ENCODE measurements at regions not wholly inside any gene's neighbourhood (a gene's known extent, or its start where the extent isn't known, plus 50 kb on each side); places are given as distances from the start of the nearest gene placed in this dataset.

GRCh38 chr4:53709693-53710092 lies 118.4 kb upstream of the LNX1 start:
- H3K27ac ChIP-seq (ENCODE audit: low read depth), result no peak overlapping the region
- no peaks in the 10 kb centered on the region for H3K36me3 ChIP-seq (ENCODE audit: insufficient read depth)
- no peaks in the 10 kb centered on the region for H3K79me2 ChIP-seq (replicated peaks; ENCODE audit: insufficient read depth)
- DNase-seq (ENCODE audit: low spot score), result peak; percentile 6
- no peak overlapping the region for H2AFZ ChIP-seq
- Mint-ChIP-seq H3K4me1 (no peaks in the 10 kb centered on the region), H3K27me3 (ENCODE audit: insufficient read depth, low read depth, poor library complexity) (peaks cover 2% of the 10 kb centered on the region), H3K36me3 (ENCODE audit: low read depth) (no peaks in the 10 kb centered on the region), H3K4me3 (no peak overlapping the region), H3K9me3 (no peaks in the 10 kb centered on the region), H3K27ac (no peak overlapping the region)
- H4K20me1 ChIP-seq (replicated peaks; ENCODE audit: insufficient read depth), result no peaks in the 10 kb centered on the region
- no peak for TF ChIP-seq ZNF114 (CRISPR knock-in tag; IDR thresholded peaks at IDR 0.05)
- no peak for TF ChIP-seq REST (IDR thresholded peaks at IDR 0.05; ENCODE audit: unreplicated experiment)
- TF ChIP-seq CREB1 (CRISPR knock-in tag; IDR thresholded peaks at IDR 0.05; ENCODE audit: low read depth), result no peak
- no peaks in the 10 kb centered on the region for H3F3A ChIP-seq (replicated peaks; ENCODE audit: low read depth)
- H3K9me2 ChIP-seq (ENCODE audit: insufficient read depth), result no peaks in the 10 kb centered on the region
- ATAC-seq, result no peak
- peaks cover 6% of the 10 kb centered on the region; the same call in 1 of the 2 replicates for H3K4me1 ChIP-seq (ENCODE audit: insufficient read depth)
- no peaks in the 10 kb centered on the region for H3K27me3 ChIP-seq (ENCODE audit: insufficient read depth)
- no peak overlapping the region for H3K4me3 ChIP-seq
- H3K4me2 ChIP-seq, result no peak overlapping the region

GRCh38 chr4:53707491-53707890 lies 116.2 kb upstream of the LNX1 start:
- TF ChIP-seq POLR2AphosphoS5 (IDR thresholded peaks at IDR 0.05; ENCODE audit: low read depth), result no peak
- no peak overlapping the region for H3K4me3 Mint-ChIP-seq
- Histone ChIP-seq H3K9me2 (ENCODE audit: insufficient read depth) (peaks cover 8% of the 10 kb centered on the region; the same call in 1 of the 2 replicates), H3K4me3 (no peak overlapping the region), H3K36me3 (ENCODE audit: insufficient read depth) (no peaks in the 10 kb centered on the region), H3K27ac (ENCODE audit: low read depth) (no peak overlapping the region), H3K27me3 (ENCODE audit: insufficient read depth) (no peaks in the 10 kb centered on the region), H3F3A (replicated peaks; ENCODE audit: low read depth) (no peaks in the 10 kb centered on the region), H4K20me1 (replicated peaks; ENCODE audit: insufficient read depth) (no peaks in the 10 kb centered on the region), H3K4me1 (ENCODE audit: insufficient read depth) (peaks cover 6% of the 10 kb centered on the region), H3K79me2 (replicated peaks; ENCODE audit: insufficient read depth) (no peaks in the 10 kb centered on the region), H2AFZ (no peak overlapping the region), H3K4me2 (no peak overlapping the region)
- peaks cover 8% of the 10 kb centered on the region for H3K4me1 Mint-ChIP-seq
- H3K9me3 Mint-ChIP-seq, result no peaks in the 10 kb centered on the region
- H3K27me3 Mint-ChIP-seq (ENCODE audit: insufficient read depth, low read depth, poor library complexity), result peaks cover 2% of the 10 kb centered on the region
- H3K27ac Mint-ChIP-seq, result no peak overlapping the region
- no peaks in the 10 kb centered on the region; the same call in 2 of the 3 replicates for H3K36me3 Mint-ChIP-seq (ENCODE audit: low read depth)
- DNase-seq (ENCODE audit: low spot score) (no peak), ATAC-seq (no peak)

- no peaks in the 10 kb centered on the region for H3K36me3 ChIP-seq (ENCODE audit: insufficient read depth)
- H3K27ac ChIP-seq (ENCODE audit: low read depth), result no peak overlapping the region
- H3K4me1 ChIP-seq (ENCODE audit: insufficient read depth), result no peaks in the 10 kb centered on the region; the same call in 1 of the 2 replicates
- H3K27me3 Mint-ChIP-seq (ENCODE audit: insufficient read depth, low read depth, poor library complexity), result peaks cover 2% of the 10 kb centered on the region
- H3K79me2 ChIP-seq (replicated peaks; ENCODE audit: insufficient read depth), result no peaks in the 10 kb centered on the region
- H4K20me1 ChIP-seq (replicated peaks; ENCODE audit: insufficient read depth), result no peaks in the 10 kb centered on the region
- no peaks in the 10 kb centered on the region; the same call in 2 of the 3 replicates for H3K36me3 Mint-ChIP-seq (ENCODE audit: low read depth)
- DNase-seq (ENCODE audit: low spot score), result peak; percentile 87
- H3K9me2 ChIP-seq (ENCODE audit: insufficient read depth), result peaks cover 8% of the 10 kb centered on the region; the same call in 1 of the 2 replicates
- no peak for TF ChIP-seq CREB1 (CRISPR knock-in tag; IDR thresholded peaks at IDR 0.05; ENCODE audit: low read depth)
- no peak for TF ChIP-seq NANOG (IDR thresholded peaks at IDR 0.05; ENCODE audit: borderline replicate concordance)
- peak; percentile 74 to 76 for TF ChIP-seq CTCF (conservative IDR thresholded peaks at IDR 0.05; ENCODE audit: low read depth in 2 of 2)
- no peak overlapping the region for H3K4me3 Mint-ChIP-seq
- no peaks in the 10 kb centered on the region for H3F3A ChIP-seq (replicated peaks; ENCODE audit: low read depth)
- H2AFZ ChIP-seq, result no peak overlapping the region
- no peak overlapping the region for H3K4me3 ChIP-seq
- H3K4me2 ChIP-seq, result no peak overlapping the region
- peak; percentile 71 for ATAC-seq
- no peak overlapping the region for H3K27ac Mint-ChIP-seq
- no peaks in the 10 kb centered on the region for H3K27me3 ChIP-seq (ENCODE audit: insufficient read depth)
- H3K9me3 Mint-ChIP-seq, result no peaks in the 10 kb centered on the region
- peaks cover 8% of the 10 kb centered on the region for H3K4me1 Mint-ChIP-seq
Observed at GRCh38 chr4:53706422-53707032, 115.2 kb upstream of the LNX1 start.

All from GM23338 (cell line).